GM19463 (cell line): ENCODE measurements at regions not wholly inside any gene's neighbourhood (a gene's known extent, or its start where the extent isn't known, plus 50 kb on each side); places are given as distances from the start of the nearest gene placed in this dataset.
A peak's percentile ranks its signal among the peaks of the same experiment; 100 is the strongest.
"Not testable (repeated sequence)": the region's sequence is repeated elsewhere in the genome, so short reads cannot be mapped to it uniquely, and the experiment has no call there.

Source experiments
- ATAC-seq: cut with Tn5 transposase; IDR thresholded peaks from one replicate; pipeline ENCODE4 v1.9.1; 2021; ENCODE audit warnings: mild to moderate bottlenecking, moderate library complexity; ENCODE audit not compliant: unreplicated experiment

DNA sequence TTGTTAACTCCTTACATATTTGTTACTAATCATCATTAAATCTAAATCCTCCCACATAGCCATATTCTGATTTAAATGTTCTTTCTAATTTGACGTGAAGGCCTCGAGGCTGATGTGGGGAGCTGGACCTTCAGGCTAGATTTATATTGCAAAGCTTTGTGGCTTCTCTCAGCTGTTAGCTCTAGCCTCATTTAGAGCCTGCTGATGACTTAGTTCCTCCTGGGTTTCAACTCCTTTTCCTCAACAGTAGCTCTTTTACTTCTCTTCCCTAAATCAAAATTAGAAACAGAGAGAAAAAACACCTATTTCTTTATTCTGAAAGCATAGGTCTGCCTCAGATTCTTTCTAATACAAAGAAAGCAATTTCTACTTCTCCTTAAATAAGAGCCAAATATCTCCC lies 477.5 kb upstream of the CCDC196 start:
- ATAC-seq: no peak

GRCh38 chr14:66009089-66009488 lies 477.1 kb upstream of the CCDC196 start:
- no peak for ATAC-seq

- ATAC-seq: no peak
These were observed 475.5 kb upstream of the CCDC196 start for GRCh38 chr14:66010695-66011094.

DNA sequence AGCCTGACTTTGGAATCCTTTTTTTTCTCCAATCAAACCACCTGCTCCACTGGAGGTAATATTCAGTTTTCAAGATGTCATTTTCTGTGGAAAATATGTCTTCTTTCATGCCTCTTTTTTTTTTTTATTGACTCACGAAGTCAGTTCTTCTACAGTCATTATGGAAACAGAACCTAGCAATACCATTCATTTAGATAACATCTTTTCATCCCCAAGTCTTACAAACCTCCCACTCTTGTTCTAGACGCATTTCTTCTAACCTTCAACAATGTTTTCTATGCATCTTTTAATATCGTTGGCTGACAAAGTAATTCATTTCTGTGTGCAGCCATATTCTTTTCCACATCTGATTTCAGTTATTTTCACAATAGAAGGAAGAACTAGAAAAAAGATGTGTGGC lies 474.3 kb upstream of the CCDC196 start:
- no peak for ATAC-seq

GRCh38 chr14:66013607-66014006 lies 472.6 kb upstream of the CCDC196 start:
- not testable (repeated sequence) for ATAC-seq

GRCh38 chr14:66015071-66015780 lies 470.9 kb upstream of the CCDC196 start:
- no peak for ATAC-seq

DNA sequence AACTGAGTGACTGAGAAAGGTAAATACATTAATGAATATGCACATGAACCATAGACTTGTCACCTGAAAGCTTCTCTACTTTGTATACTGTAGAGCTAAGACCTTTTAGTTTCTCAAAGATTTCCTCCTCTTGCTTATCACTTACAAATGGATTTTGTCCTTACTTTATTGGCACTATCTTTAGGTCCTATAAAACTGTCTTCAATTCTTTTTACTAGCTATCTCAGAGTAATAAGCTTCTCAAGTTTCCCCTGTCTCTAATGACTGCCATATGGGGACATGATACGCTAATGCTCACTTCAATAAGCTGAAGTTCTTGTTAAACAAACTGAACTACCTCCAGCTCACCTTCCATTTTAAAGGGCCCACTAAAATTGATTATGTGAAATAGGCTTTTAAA lies 468.2 kb upstream of the CCDC196 start:
- no peak for ATAC-seq

- no peak for ATAC-seq
These were observed 463.6 kb upstream of the CCDC196 start for GRCh38 chr14:66022526-66022925.

GRCh38 chr14:66025779-66026178 lies 460.4 kb upstream of the CCDC196 start:
- ATAC-seq: no peak

DNA sequence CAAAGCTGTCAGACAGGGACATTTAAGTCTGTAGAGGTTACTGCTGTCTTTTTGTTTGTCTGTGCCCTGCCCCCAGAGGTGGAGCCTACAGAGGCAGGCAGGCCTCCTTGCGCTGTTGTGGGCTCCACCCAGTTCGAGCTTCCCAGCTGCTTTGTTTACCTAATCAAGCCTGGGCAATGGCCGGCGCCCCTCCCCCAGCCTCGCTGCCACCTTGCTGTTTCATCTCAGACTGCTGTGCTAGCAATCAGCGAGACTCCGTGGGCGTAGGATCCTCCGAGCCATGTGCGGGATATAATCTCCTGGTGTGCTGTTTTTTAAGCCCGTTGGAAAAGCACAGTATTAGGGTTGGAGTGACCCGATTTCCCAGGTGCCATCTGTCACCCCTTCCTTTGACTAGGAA lies 454.2 kb upstream of the CCDC196 start:
- not testable (repeated sequence) for ATAC-seq

GRCh38 chr14:66032800-66033199 lies 453.4 kb upstream of the CCDC196 start:
- ATAC-seq: no peak

- no peak for ATAC-seq
These were observed 449.6 kb upstream of the CCDC196 start for GRCh38 chr14:66036547-66036946.

DNA sequence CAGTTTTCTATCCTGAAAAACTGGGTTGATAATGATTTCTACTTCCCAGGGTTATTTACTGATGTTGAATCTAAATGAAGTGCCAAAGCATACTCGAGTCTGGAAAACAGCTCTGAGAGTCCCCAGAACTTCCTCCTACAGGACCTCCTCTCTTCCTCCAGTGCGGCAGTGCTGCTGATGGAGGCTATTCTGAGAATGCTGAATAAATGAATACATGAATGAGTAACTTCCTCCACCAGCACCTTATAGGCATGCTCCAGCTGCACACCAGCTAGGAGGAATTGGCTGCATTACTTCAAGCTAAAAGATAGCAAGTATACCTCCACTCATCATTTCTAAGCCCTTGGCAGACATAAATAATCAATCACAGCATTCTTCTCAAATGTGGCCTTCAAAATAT lies 448.8 kb upstream of the CCDC196 start:
- ATAC-seq: no peak

- ATAC-seq: no peak
These were observed 448.0 kb upstream of the CCDC196 start for GRCh38 chr14:66038212-66038611.

DNA sequence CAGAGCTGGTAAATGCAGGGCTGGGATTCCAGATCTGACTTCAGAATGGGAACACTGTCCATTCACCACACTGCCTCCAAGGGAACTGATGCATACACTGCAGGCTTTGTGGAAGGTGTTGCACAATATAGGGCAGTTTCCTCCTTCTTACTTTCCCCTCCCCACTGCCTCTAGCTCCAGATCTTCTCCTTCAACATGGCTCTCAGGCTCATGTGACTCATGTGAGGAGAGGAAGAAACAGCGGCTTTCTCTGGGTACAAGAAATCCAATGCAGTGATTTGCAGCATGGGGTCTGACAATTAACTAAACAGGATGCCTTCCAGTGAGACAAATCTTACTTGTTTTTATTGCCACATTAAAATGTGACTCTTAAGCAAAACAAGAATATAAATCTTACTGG lies 447.6 kb upstream of the CCDC196 start:
- ATAC-seq: no peak

- no peak for ATAC-seq
These were observed 446.7 kb upstream of the CCDC196 start for GRCh38 chr14:66039495-66039894.

GRCh38 chr14:66041582-66041981 lies 444.6 kb upstream of the CCDC196 start:
- ATAC-seq: no peak

GRCh38 chr14:66043921-66044320 lies 442.2 kb upstream of the CCDC196 start:
- no peak for ATAC-seq

DNA sequence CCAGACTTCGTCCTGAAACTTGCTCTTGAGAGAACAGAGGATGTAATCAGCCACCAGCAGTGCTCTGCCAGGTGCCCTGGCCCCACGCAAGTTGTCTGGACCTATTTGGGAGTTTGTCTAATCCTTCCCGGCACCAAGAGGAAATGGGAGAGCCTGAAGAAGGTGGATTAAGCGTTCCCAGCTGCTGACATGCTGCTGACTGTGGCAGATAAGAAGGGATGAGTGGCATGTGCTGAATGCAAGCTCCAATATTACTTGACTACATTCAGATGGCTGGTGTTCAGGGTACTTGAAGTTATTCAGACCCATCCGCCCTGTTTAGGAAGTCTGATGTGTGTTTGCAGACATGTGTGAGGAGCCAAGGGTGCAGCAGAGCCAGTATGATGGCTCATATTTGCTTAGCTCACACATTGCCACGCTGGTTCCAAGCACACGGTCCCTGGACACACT lies 440.6 kb upstream of the CCDC196 start:
- ATAC-seq: no peak

DNA sequence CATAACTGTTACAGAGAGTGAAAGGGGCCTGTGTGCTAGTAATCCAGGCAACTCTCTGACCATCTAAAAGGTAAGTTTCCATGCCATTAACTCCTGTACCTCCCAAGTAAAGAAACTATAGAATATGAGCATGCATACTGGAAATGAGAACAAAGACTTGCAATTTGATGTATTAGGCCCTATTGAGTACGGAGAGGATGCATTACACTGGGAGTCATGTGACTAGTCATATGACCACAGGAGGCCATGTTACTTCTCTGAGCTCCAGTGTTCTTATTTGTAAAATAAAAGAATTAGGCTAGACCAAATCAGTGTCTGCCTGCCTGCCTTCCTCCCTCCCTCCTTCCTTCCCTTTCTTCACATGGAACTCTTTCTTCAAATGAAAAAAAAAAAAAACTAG lies 440.1 kb upstream of the CCDC196 start:
- ATAC-seq: no peak

DNA sequence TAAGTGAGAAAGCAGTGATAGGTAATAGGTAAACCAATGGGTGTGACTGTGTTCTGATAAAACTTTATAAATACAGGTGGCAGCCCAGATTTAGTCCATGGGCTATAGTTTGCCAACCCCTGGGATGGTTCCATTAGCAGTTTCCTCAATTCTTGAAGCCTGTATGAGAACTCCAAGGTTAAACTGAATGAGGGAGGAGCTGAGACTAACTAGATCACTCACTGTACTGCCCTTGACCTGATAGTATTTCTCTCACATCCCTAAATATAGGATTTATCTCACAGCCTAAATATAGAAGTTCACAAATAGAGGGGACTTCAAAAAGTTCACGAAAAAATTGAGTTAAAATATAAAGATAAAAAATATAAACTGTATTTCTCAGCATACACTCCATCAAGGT lies 439.6 kb upstream of the CCDC196 start:
- ATAC-seq: no peak

DNA sequence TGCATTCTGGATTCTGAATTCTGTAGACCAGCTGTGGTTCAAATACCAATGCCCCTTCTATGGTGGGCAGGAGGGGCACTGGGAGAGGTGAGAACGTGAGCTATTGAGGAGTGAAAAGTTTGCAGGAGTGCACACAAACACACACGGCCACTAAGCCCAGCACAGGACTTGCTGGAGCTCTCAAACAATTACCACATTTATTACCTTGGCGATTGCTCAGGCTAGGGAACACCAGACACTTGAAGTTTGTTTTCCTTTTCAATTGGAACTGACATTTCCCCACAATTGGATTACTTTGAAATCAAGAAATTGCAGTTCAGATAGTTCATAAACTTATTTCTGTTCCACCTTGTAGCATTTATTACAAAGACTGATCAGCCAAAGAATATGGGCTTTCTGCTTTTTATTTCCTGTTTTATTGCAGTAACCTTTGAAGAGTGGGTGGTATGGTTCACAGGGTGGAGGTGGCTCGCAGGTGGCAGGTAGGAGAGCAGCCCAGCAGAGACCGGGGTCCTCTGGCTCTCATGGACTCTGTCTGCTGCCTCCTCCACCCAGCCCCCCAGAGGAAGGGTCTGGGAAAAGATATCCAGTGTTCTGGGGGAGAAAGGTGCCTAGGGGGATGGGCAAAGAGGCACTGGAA lies 429.8 kb upstream of the CCDC196 start:
- peak; percentile 12 for ATAC-seq
